Fibroblast of skin of right biceps (primary cell): ENCODE measurements at regions not wholly inside any gene's neighbourhood (a gene's known extent, or its start where the extent isn't known, plus 50 kb on each side); places are given as distances from the start of the nearest gene placed in this dataset.
"Not testable (repeated sequence)": the region's sequence is repeated elsewhere in the genome, so short reads cannot be mapped to it uniquely, and the experiment has no call there.

ENCODE experiments used
- DNase-seq: peaks from one replicate; pipeline ENCODE4 v3.0.0-alpha.2; 2013

DNA sequence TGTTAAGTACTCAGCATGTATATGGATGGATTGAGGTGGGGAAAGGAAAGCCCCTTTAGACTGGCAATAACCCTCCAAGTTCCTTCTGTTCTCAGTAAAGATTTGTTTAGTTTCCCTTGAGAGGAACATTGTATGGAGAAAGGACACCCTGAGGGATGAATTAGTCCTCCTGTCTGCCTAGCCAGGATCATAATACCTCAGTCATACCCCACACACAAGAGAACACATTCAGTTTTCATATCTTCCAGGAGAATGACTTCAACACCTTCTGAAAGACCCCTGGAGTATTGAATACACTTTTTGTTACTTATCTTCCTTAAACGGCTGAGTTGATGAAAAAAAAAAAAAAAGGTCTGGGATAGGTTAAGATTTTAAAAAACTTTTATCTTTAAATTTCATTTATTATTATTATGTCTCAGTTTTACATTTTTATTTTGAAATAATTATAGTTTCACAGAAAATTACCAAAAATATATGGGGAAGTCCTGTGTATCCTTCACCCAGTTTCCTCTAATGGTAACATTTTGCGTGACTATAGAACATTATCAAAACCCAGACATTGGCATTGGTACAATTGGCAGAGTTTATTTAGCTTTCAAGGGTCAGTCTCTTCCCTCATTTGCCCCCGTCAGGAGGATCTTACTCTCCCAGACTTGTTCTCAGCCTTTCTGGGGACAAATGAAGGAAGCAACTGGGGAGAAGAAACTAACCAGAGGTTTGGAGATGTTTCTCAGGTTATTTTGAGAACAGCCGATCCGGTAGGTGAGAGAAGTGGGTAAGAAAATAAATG, 88.0 kb downstream of the ACTBL2 start:
- DNase-seq = no peak

DNA sequence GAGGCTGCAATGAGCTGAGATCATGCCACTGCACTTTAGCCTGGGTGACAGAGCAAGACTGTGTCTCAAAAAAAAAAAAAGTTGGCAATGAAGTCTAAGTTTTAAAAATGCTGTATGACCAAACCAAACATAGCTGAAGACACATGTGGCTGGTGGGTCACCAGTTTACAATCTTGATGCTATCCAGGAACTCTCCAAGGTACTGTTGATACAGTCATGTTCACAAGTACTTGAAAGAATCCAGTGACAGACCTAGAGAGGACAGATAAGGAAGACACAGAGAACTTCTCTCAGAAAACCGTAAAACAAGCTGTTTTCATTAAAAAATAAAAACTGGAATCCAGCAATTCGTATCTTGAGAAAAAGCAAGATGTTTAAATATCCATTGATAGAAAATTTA, 95.7 kb downstream of the ACTBL2 start:
- peak; percentile 70 for DNase-seq

DNA sequence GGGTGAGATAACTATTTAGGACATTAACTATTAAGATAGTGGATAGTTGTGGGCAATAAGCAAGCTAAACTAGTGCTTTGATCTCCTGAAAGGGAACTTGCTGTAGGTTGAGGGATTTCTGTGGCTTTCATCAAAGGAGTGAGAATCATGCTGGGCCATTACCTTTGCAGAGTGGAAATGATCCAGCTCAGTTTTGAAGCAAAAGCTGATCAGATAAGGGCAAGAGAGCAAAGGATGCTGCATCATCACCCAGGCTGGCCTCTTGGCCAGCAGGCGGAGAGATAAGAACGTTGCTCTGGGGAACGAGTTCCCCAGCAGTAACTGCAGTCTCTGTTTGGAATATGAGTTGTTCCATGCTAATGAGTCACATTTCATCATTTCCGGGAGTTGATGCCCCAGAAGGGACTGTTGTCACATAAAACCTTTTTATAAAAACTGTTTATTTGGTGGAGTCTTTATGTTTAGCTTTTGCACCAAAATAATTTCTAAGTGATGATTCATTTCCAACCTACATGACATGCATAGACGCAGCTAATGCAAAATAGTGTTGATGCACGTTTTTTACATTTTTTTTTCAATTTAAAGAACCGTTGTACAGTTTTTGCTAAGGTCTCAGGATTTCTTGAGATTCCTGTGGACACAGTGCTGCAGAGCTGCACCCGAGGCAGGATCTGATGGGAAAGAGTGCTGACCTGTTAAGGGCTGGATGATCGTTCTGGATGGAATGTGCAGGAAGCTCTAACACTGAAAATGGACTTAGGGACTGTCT, 99.3 kb downstream of the ACTBL2 start:
- DNase-seq = peak; percentile 96

DNA sequence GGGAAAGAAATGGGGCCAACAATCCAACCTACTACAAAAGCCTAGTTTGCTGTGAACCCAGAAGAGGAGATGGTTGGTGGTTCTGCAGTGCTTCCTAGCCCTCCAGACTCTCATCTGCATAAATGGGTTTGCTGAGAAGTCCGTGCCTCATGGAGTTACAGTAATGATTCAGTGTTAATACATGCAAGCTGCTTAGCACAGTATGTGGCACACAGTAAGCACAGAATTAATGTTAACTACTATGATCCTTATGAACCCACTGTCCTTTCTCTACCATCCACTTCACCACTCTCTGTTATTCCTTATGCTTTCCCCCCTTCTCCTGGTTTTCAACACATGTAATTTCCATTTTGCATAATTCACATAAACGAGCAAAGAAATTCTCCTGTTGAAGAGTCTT, 100.0 kb downstream of the ACTBL2 start:
- DNase-seq = no peak

DNA sequence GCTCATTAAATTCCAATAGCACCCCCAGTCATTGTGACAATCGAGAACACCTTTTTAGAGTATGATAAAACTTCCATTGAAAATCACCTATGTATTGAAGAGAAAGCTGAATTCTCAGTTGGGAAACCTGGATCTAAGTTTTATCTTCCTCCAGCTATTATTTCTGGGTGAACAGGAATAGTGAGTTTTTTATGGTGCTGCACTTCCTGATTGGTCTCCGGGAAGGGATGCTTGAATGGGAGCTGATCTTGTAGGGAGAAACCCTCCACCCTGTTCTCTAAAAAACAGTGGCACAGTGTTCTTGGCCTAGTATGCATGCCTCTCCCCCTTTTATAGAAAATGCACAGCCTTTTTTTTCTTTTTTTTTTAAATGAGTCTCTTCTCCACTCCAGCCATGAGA, 112.2 kb downstream of the ACTBL2 start:
- DNase-seq = no peak

DNA sequence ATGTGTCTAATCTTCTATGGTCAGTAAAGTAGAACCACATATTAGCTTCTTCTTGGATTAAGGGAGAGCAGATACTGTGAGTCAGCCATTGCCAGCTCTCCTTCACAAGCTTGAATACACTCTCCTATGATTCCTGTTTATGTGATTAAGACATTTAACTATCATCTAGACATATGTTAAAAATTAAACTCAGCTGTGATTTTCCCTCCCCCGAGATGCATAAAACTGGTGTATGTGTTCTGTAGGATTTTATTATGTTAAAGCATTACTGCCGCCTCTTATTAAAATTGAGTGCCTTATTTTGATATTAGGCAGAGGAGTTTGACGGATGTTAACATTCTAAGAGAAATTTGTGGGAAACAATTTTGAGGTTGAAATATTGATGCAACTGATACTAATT, 114.6 kb downstream of the ACTBL2 start:
- DNase-seq = peak; percentile 72

DNA sequence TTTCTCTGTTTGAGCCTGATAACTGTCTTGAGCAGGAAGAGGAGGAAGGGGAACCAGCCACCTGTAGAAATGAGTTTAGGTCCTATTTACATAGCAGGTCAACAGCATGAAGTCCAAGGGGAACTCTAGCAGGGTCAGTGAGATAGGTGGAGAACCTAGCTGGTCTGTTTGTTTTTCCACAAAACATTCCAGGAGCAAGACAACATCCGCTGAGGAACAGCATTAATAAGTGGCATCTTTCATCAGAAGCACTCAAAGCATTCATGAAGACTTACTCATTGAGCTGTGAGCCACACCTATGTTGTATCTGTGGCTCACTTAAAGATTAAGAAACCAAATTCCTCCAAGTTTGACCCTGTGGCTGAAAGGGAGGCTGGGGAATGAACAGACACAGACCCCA, 115.9 kb downstream of the ACTBL2 start:
- DNase-seq = peak; percentile 40

DNA sequence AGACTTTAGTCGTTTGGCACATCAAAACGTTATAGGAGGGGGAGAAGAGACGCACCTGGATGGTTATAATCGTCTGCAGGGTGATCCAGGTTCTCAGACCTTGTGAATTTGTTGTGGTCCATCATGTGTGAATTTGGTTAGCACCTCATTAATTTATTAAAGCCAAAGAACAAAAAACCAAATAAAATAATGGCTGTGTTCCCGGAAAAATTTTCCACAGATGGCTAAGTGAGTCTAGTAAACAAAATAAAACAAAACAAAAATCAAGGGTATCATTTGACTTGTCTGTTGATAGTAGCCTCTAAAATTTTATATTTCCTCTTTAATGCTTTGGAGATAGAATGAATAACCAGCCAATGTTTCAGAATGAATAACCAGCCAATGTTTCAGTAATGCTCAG, 119.7 kb downstream of the ACTBL2 start:
- no peak for DNase-seq

DNA sequence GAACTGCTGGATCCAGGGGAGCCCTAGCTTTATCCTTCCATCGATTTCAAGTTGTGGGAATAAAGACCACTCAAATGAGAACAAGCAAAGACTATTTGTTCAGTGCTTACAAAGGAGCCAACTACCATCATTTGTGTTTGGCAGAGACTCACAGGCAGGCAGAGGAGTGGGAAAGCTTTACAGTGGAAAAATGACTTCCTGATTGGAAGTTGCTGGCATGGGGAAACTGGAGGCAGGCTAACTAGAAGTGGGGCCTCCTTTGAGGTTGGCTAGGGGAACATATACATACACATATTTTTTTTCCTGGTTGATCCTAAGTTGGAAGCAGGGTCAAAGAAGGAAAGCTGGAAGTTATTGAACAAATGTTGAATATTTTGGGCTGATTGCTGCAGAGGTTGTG, 121.7 kb downstream of the ACTBL2 start:
- DNase-seq = no peak

DNA sequence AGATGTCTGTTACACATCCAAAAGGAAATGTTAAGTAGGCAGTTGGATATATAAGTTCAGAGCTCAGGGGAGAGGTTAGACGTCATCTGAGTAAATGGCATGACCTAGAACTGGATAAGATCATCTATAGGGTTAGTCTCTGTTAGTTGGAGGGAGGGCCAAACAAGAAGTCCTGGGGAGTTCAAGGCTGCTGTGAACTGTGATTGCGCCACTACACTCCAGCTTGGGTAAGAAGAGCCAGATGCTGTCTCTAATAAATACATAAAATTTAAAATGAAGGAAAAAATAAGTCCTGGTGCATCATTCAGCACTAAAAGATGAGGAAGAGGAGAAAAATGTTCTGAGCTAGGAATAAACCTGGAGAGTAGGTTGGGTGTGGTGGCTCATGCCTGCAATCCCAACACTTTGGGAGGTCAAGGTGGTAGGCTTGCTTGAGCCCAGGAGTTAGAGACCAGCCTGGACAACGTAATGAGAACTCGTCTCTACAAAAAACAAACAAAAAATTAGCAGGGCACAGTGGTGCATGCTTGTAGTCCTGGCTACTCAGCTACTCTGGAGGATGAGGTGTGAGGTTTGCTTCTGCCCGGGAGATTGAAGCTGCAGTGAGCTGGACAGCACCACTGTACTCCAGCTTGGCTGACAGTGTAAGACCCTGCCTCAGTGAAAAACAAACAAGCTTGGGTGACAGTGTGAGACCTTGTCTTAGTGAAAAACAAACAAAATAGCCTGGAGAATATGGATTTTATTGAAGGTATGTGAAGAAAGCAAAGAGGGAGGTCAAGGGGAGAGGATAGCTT, 123.6 kb downstream of the ACTBL2 start:
- DNase-seq = no peak

DNA sequence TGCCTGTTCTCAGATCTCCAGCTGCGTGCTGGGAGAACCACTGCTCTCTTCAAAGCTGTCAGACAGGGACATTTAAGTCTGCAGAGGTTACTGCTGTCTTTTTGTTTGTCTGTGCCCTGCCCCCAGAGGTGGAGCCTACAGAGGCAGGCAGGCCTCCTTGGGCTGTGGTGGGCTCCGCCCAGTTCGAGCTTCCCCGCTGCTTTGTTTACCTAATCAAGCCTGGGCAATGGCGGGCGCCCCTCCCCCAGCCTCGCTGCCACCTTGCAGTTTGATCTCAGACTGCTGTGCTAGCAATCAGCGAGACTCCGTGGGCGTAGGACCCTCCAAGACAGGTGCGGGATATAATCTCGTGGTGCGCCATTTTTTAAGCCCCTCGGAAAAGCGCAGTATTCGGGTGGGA, 125.8 kb downstream of the ACTBL2 start:
- not testable (repeated sequence) for DNase-seq

DNA sequence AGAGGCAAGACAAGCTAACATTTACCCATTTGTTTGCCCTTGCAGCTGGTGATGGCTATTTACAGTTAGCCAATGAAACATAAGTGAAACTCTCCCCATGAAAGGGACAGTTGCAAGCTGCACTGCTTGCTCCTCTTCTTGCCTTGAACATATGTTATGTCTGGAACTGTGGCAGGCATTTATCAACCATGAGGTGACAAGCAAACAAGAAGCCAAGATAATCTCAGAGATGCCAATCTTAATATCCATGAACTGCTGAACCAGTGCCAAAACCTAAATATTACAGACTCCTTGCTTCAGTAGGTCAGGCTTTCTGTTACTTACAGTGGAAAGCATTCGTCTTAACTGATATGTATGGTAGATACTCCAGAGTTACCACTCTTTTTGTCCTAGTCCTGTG, 133.4 kb downstream of the ACTBL2 start:
- no peak for DNase-seq

DNA sequence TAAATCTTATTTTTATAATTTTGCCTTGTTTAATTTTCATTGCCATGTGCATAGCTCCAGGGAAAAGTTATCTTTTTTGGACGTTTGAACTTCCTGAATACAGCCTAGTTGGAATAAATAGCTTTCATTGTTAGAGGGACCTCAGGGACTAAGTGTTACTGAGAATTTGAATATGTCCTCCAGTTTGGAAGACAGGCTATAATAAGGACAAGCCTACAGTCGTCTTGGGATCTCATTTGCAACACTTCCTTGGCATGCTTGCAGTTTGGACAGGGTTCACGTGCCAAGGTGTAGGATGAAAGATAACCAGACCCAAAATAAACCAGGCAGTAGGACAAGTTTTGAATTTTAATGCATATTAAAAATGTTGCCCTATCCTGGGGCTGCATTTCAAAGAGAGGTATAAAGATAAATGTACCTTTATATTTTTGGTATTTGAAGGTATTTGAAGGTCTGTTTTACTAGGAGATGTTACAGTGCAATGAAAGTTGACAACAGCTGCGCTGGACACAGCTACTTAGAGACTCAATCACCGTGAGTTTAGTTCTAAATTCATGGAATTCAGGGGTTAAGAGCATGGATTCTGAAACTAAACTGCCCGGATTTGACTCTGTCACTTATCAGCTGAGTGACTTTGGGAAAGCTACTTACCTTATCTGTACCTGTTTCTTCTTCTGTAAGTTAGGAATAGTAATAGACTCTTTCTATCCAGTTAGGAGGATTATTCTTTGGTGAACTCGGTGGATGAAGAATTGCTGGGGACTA, 134.1 kb downstream of the ACTBL2 start:
- DNase-seq = no peak

DNA sequence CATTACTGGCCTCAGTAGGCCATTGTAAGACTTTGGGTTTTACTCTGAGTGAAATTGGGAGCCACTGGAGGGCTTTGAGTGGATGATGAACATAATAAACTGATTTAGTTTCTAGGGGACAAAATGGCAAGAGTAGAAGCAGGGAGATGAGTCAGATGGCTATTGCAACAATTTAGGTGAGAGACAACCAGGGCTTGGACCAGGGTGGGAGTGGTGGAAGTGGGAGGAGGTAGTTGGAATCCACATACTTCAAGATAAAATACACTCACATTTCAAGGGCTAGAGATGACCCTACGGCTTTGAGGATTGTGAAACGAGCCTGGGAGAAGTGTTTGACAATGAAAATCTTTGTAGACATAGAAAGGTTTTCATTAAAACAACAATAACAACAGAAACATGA, 136.3 kb downstream of the ACTBL2 start:
- no peak for DNase-seq

DNA sequence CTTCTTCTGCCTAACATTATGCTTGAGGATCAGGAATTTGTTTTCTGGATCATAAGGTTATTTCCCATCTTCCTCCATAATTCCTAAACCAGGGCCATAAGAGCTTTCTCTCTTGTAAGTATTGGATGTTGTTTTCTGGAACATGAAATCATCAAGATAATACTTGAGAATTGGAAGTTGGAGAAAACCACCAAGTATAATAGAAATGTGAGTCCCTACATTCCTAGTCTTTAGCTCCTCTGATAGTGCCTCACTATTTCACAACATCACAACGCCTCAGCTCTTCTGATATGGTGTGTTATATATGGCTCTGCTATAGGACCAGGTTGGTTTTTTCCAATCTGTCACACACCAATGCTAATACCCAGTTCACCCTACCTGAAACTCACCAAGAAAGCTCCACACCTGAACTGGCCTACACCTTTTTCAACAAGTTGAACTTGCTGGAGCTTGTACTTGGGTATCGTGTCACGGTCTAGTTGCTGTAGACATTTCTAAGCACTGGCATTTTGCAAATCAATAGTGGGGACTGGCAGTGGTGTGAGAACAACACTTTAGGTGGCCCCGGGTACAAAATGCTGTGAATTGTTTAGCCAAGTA, 141.1 kb downstream of the ACTBL2 start:
- DNase-seq = no peak

DNA sequence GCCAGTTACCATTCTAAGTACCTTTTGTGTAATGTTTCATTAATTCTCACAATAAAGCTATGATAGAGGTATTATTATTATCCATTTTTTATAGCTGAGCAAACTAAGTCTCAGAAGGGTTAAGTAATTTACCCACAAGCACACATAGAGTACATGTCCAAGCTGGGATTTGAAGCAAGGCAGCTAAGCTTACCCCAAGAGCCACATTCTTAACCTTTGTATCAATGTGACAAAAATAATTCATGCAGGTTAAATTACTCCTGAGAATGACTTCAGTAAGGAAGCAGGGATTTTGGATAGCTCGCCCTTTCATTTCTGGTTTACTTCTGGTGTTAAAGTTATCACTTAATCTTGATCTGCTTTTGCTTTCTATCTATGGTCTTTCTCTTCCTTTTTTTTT, 141.9 kb downstream of the ACTBL2 start:
- no peak for DNase-seq

DNA sequence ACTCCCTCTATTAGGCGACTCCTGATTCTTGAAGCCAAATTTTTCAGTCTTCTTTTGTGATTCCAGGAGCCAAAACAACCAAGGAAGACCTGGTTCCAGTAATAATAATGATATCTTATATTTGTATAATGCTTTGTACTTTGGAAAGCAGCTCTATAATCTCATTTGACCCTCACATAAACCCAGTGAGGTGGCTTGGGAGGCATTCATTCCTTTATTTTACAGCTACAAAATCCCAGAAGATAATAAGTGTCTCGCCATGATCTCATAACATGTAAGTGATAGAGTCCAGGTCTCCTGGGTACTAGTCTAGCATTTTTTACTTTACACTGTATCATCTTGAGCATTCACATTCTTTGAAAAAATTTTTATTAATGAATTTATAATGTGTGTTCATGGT, 143.1 kb downstream of the ACTBL2 start:
- no peak for DNase-seq

DNA sequence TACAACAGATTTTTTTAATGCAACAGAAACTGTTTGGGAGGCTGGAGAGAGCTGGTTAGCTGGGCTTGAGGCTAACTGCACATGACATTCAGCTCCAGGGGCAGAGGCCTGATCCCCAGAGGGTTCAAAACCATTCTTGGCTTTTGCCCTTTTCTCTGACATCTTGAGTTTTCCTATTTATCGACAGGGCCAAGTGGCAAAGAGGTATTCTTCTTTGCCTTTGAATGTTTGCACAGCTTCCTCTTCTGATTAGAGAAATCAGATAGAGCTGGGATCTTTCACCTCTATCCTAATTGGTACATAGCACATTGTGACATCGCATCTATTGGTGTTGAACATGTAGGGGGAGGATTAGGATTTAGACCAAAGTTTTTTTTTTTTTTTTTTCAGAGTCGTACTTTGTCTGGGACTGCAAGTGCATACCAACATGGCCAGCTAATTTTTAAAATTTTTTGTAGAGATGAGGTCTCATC, 143.7 kb downstream of the ACTBL2 start:
- DNase-seq = no peak

DNA sequence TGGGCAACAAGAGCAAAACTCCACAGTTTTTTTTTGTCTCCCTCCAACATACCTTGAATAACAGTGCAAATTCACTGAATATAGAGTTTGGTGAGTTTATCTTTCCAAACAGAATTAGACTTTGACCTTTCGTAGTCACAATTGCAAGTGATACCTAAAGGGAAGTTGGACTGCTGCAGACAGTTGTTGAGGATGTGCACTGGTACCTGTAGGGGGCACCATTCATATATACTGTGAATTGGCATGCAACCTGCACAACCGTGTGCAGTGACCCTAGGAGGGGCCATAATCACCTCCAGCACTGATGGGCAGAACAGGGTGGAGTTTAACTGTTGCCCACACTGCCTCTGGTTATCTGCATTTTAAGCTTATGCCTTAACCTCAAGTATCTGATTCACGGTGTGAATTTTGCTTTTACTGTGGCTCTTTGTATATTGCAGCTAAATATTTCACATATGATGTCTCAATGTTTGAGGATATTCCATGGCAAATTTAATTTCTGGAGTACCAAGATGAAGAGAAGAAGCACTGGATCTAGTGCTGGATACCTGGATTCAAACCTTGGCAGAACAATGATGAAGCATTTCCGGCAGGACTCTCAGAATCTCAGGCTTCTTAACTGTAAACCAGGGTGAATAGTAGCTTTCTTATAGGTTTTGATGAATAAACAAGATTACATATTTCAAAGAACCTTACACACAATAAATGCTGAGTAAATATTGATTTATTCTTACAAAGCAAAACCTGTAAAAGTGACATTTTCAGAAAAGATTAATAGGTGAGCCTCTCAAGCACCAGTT, 144.3 kb downstream of the ACTBL2 start:
- no peak for DNase-seq

DNA sequence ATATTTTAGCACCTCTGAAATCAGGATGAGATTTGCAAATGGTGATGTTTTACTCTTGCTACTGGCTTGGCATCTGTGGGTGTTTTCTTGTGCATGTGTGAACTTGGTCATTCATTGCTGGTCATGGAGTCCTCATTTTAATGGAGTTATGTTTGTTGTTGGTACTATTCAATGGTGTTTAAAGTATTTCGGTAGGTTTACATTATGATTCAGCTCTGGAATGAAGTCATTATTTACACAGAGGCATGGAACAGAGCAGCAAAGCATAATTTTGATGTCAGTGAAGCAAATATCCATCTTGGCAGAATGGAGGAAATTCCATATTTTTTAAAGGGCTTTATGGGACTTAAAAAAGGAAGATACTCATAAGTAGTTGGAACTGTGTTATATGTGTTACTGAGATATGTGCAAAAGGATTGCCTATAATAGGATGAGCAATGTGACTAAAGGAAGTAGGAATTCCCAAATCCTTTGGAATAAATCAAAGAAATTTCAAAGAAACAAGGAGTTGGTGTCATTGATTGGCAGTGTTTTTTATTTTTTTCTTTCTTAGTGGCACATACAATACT, 147.4 kb downstream of the ACTBL2 start:
- peak; percentile 76 for DNase-seq

DNA sequence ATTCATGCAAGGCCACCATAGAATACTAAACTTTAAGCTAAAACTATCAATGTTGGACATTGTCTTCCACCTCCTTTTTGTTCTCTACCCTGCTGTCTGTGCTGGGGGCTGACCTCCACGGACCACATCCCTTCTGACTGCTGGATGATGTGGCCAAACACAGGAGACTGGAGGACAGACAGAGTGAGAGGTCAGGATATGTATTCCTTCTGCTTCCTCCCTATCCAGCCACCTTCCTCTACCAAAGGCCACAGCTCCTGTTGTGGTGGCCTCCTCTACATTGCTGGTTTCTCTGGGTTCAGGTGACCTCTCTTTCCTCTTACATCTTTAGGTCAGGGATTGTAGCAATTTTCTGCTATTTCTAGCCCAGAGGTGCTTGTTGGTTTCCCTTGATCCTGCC, 148.1 kb downstream of the ACTBL2 start:
- no peak for DNase-seq
